Progenitor cell of endocrine pancreas (in vitro differentiated cells): ENCODE measurements at regions not wholly inside any gene's neighbourhood (a gene's known extent, or its start where the extent isn't known, plus 50 kb on each side); places are given as distances from the start of the nearest gene placed in this dataset.

Experiments used
- DNase-seq: peaks from one replicate; pipeline ENCODE4 v3.0.0; 2021; ENCODE audit warnings: low spot score; ENCODE audit not compliant: unreplicated experiment
- H3K27ac Mint-ChIP-seq: 2 replicates; pipeline ENCODE4 v1.8.0; 2021; ENCODE audit warnings: mild to moderate bottlenecking, moderate library complexity, mixed read lengths
- H3K27me3 Mint-ChIP-seq: 2 replicates; pipeline ENCODE4 v1.8.0; 2021; ENCODE audit warnings: mixed read lengths
- H3K36me3 Mint-ChIP-seq: 2 replicates; pipeline ENCODE4 v1.8.0; 2022; ENCODE audit warnings: mixed read lengths; ENCODE audit not compliant: insufficient read depth
- H3K4me1 Mint-ChIP-seq: 2 replicates; pipeline ENCODE4 v1.8.0; 2021; ENCODE audit warnings: low read depth, mixed read lengths
- H3K4me3 Mint-ChIP-seq: 2 replicates; pipeline ENCODE4 v1.8.0; 2021; ENCODE audit warnings: low read depth, mild to moderate bottlenecking, moderate library complexity, mixed read lengths
- H3K9me3 Mint-ChIP-seq: 2 replicates; pipeline ENCODE4 v1.8.0; 2021; ENCODE audit warnings: low read depth, mixed read lengths
- TF ChIP-seq, protein P1 (sequence below): fragments of 200-600 bp; sonication (generic); IDR thresholded peaks from one replicate; pipeline ENCODE4 v1.5.0; 2021; ENCODE audit warnings: antibody characterized with exemption, mild to moderate bottlenecking; ENCODE audit not compliant: unreplicated experiment

DNA sequence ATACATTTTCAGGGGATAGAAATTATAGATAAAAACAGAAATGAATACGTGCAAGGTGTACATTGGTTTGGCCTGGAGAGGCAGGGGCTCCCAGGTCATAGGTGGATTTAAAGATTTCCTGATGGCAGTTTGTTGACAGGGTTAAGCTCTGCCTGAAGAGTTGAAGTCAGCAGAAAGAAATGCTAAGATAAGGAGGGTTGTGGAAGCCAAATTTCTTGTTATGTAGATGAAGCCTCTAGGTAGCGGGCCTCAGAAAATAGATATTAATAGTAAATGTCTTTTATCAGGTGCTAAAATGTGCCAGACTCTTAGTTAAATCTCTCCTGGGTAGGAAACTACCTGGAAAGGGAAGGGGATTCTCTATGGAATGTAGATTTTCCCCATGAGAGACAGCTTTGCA lies 188.8 kb downstream of the CDH26 start:
- peaks cover 3% of the 10 kb centered on the region for H3K4me1 Mint-ChIP-seq
- H3K4me3 Mint-ChIP-seq, result no peak overlapping the region
- H3K27me3 Mint-ChIP-seq, result peaks cover 12% of the 10 kb centered on the region
- no peak overlapping the region for H3K27ac Mint-ChIP-seq
- H3K36me3 Mint-ChIP-seq, result no peaks in the 10 kb centered on the region
- TF ChIP-seq, protein P1, sequence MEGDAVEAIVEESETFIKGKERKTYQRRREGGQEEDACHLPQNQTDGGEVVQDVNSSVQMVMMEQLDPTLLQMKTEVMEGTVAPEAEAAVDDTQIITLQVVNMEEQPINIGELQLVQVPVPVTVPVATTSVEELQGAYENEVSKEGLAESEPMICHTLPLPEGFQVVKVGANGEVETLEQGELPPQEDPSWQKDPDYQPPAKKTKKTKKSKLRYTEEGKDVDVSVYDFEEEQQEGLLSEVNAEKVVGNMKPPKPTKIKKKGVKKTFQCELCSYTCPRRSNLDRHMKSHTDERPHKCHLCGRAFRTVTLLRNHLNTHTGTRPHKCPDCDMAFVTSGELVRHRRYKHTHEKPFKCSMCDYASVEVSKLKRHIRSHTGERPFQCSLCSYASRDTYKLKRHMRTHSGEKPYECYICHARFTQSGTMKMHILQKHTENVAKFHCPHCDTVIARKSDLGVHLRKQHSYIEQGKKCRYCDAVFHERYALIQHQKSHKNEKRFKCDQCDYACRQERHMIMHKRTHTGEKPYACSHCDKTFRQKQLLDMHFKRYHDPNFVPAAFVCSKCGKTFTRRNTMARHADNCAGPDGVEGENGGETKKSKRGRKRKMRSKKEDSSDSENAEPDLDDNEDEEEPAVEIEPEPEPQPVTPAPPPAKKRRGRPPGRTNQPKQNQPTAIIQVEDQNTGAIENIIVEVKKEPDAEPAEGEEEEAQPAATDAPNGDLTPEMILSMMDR, result no peak
- DNase-seq, result no peak
- no peaks in the 10 kb centered on the region for H3K9me3 Mint-ChIP-seq

GRCh38 chr20:60148885-60149284 lies 190.7 kb downstream of the CDH26 start:
- H3K27me3 Mint-ChIP-seq, result peaks cover 12% of the 10 kb centered on the region
- TF ChIP-seq, protein P1, result no peak
- H3K36me3 Mint-ChIP-seq, result no peaks in the 10 kb centered on the region
- peaks cover 1% of the 10 kb centered on the region for H3K4me1 Mint-ChIP-seq
- no peaks in the 10 kb centered on the region for H3K9me3 Mint-ChIP-seq
- no peak for DNase-seq
- no peak overlapping the region for H3K4me3 Mint-ChIP-seq
- no peak overlapping the region for H3K27ac Mint-ChIP-seq

- Mint-ChIP-seq H3K27me3 (peaks cover 12% of the 10 kb centered on the region), H3K4me3 (no peak overlapping the region), H3K27ac (no peak overlapping the region), H3K4me1 (peaks cover 1% of the 10 kb centered on the region), H3K36me3 (no peaks in the 10 kb centered on the region), H3K9me3 (peaks cover 5% of the 10 kb centered on the region)
- DNase-seq, result no peak
- TF ChIP-seq, protein P1, result no peak
Observed at GRCh38 chr20:60152792-60153191, 194.6 kb downstream of the CDH26 start.

DNA sequence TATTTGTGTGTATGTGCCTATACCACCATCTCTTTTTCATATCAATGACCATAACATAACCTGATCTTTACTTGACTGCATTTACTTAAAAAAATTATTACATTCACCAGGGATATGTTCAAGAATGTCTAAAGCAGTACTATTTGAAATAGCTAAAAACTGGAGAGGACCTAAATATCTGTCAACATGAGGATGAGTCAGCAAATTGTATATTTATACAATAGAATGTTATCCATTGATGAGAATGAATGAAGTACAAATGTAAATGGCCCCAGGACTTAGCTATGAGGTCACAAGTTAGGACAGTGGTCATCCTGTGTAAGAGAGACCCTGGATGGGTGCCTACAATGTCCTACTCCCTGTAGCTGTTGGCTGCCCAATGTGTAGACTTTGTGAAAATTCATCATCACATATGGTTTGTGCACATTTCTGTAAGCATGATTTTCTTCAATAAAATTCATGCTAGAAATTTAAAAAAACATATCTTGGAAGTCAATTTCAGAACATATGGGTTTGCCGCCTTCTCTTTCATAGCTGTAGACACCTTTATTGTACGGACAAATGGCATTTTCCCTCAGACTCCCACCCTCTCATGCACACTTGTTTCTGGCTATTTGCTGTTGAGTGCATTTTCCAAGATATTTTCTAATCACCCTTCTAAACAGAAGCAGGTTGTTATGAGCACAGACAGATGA lies 202.4 kb downstream of the CDH26 start:
- H3K9me3 Mint-ChIP-seq, result peaks cover 11% of the 10 kb centered on the region

GRCh38 chr20:60167812-60168211 lies 209.6 kb downstream of the CDH26 start:
- DNase-seq, result no peak
- Mint-ChIP-seq H3K9me3 (no peaks in the 10 kb centered on the region), H3K27ac (no peak overlapping the region), H3K4me3 (no peak overlapping the region), H3K27me3 (peaks cover 3% of the 10 kb centered on the region), H3K36me3 (no peaks in the 10 kb centered on the region), H3K4me1 (no peaks in the 10 kb centered on the region)
- TF ChIP-seq, protein P1, result no peak

More for the DNA sequence above, 202.4 kb downstream of the CDH26 start:
- Mint-ChIP-seq H3K4me3 (no peak overlapping the region), H3K4me1 (no peaks in the 10 kb centered on the region), H3K36me3 (no peaks in the 10 kb centered on the region), H3K27ac (no peak overlapping the region), H3K27me3 (peaks cover 6% of the 10 kb centered on the region)
- TF ChIP-seq, protein P1, result no peak
- no peak for DNase-seq
